NCI-H1417 (cell line): ENCODE measurements at regions not wholly inside any gene's neighbourhood (a gene's known extent, or its start where the extent isn't known, plus 50 kb on each side); places are given as distances from the start of the nearest gene placed in this dataset.
A peak's percentile ranks its signal among the peaks of the same experiment; 100 is the strongest.
"Not testable (repeated sequence)": the region's sequence is repeated elsewhere in the genome, so short reads cannot be mapped to it uniquely, and the experiment has no call there.

Source experiments
- DNase-seq, 3 experiments: peaks; one replicate each; lab custom pipeline; 2025; lab: John Stamatoyannopoulos, UW

- DNase-seq: peak in 1 of 3 experiments; percentile 2
Measured at GRCh38 chr10:64859911-64860310, 1338.7 kb downstream of the REEP3 start.

- peak in 1 of 3 experiments; percentile 54 for DNase-seq
Measured at GRCh38 chr10:64863836-64864235, 1342.6 kb downstream of the REEP3 start.

- DNase-seq: no peak
Measured at GRCh38 chr10:64867501-64867962, 1346.3 kb downstream of the REEP3 start.

GRCh38 chr10:64873088-64873487 lies 1351.9 kb downstream of the REEP3 start:
- DNase-seq: no peak

- DNase-seq: no peak
Measured at GRCh38 chr10:64873959-64874358, 1352.8 kb downstream of the REEP3 start.

GRCh38 chr10:64880546-64880945 lies 1359.3 kb downstream of the REEP3 start:
- DNase-seq: no peak

- DNase-seq: no peak
Measured at GRCh38 chr10:64881257-64881656, 1360.1 kb downstream of the REEP3 start.

- no peak for DNase-seq
Measured at GRCh38 chr10:64896582-64896981, 1375.4 kb downstream of the REEP3 start.

- DNase-seq: not testable (repeated sequence)
Measured at GRCh38 chr10:64906311-64906710, 1385.1 kb downstream of the REEP3 start.

GRCh38 chr10:64924306-64924705 lies 1403.1 kb downstream of the REEP3 start:
- DNase-seq: not testable (repeated sequence)

- no peak for DNase-seq
Measured at GRCh38 chr10:64952042-64952441, 1430.8 kb downstream of the REEP3 start.

GRCh38 chr10:64956441-64956840 lies 1435.2 kb downstream of the REEP3 start:
- peak in 1 of 3 experiments; percentile 5 for DNase-seq

GRCh38 chr10:64959116-64959515 lies 1437.9 kb downstream of the REEP3 start:
- DNase-seq: no peak

- no peak for DNase-seq
Measured at GRCh38 chr10:64959883-64960282, 1438.7 kb downstream of the REEP3 start.

GRCh38 chr10:64973391-64973790 lies 1452.2 kb downstream of the REEP3 start:
- DNase-seq: no peak

- no peak for DNase-seq
Measured at GRCh38 chr10:64976150-64976549, 1454.9 kb downstream of the REEP3 start.

GRCh38 chr10:64977915-64978314 lies 1456.7 kb downstream of the REEP3 start:
- peak in 1 of 3 experiments; percentile 1 for DNase-seq

GRCh38 chr10:64996886-64997285 lies 1475.7 kb downstream of the REEP3 start:
- no peak for DNase-seq

GRCh38 chr10:65010845-65011244 lies 1489.6 kb downstream of the REEP3 start:
- DNase-seq: no peak

- no peak for DNase-seq
Measured at GRCh38 chr10:65017523-65017922, 1496.3 kb downstream of the REEP3 start.

- DNase-seq: no peak
Measured at GRCh38 chr10:65024886-65025285, 1503.7 kb downstream of the REEP3 start.

GRCh38 chr10:65030263-65030662 lies 1509.1 kb downstream of the REEP3 start:
- no peak for DNase-seq

- DNase-seq: no peak
Measured at GRCh38 chr10:65032867-65033769, 1511.9 kb downstream of the REEP3 start.

GRCh38 chr10:65033957-65034356 lies 1512.8 kb downstream of the REEP3 start:
- DNase-seq: no peak
